Embryonic facial prominence (tissue), 1 donor: ENCODE measurements at regions not wholly inside any gene's neighbourhood (a gene's known extent, or its start where the extent isn't known, plus 50 kb on each side); places are given as distances from the start of the nearest gene placed in this dataset.
A peak's percentile ranks its signal among the peaks of the same experiment; 100 is the strongest.

Source experiments
- DNase-seq: peaks from one replicate; pipeline ENCODE4 v3.0.0-alpha.2; 2016; ENCODE audit errors: extremely low spot score

DNA sequence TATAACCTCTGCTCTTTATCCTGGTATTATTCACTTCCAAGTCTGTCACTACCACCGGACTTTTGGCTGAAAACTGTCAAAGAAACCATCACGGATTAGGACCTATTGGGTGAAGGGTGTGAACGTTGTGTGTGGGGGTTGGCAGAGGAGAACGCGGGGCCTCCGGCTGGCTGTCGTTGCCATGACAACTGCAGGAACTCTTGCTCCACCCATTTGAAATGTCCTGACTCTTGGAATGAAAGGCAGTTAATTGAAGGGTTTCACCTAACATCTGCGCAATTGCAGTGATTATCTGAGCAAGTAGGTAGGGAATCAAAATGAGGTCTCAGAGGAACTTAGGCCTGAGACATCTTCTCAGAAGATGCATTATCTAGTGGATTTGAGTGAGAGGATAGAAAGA is 60.9 kb upstream of the CLMP start:
- DNase-seq, result no peak

DNA sequence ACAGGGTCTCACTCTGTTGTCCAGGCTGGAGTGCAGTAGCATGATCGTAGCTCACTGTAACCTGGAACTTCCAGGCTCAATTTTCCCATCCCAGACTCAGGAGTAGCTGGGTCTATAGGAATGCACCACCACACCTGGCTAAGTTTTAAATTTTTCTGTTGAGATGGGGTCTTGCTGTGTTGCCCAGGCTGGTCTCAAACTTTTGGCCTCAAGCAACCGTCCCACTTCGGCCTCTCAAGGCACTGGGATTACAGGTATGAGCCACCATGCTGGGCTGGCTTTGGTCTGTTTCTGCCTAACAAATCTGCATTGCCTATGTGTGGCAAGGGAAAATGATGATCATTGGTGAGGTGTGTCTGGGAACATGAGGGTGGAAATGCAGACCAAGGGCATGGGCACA is 59.3 kb upstream of the CLMP start:
- DNase-seq, result no peak

DNA sequence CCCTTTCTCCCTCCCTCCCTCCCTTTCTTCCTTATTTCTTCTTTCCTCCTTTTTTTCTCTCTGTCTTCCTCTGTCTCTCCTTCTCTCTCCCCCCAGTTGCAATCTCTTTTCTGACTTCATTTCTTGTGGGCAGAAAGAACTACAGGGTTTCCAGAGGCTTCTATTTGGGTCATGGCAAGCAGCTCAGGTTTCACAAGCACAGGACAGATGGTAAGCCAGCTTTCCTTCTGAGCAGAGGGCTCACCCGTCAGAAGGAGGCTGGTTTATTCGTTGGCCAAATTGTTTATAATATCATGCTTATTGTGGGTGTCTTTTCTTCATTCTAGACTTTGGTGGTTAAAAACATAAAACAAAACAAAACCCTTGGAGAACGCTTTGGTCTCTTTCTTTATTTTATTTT is 58.9 kb upstream of the CLMP start:
- DNase-seq, result no peak

DNA sequence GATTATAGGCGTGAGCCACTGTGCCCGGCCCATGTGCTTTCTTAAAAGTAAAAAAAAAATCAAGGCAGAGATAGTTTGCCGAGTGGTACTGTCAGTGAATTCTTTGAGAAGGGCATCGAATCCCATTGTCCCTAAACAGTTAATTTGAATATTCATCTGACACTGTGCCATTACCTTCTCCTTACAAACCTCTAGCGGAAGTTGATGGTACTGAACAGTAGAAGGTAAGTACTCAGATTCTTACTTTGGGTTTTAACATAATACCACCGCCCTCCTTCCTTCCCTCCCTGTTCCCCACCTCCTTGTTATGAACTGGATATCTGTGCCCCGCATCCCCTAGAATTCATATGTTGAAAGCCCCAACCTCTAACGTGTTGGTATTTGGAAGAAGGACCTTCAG is 58.2 kb upstream of the CLMP start:
- no peak for DNase-seq

DNA sequence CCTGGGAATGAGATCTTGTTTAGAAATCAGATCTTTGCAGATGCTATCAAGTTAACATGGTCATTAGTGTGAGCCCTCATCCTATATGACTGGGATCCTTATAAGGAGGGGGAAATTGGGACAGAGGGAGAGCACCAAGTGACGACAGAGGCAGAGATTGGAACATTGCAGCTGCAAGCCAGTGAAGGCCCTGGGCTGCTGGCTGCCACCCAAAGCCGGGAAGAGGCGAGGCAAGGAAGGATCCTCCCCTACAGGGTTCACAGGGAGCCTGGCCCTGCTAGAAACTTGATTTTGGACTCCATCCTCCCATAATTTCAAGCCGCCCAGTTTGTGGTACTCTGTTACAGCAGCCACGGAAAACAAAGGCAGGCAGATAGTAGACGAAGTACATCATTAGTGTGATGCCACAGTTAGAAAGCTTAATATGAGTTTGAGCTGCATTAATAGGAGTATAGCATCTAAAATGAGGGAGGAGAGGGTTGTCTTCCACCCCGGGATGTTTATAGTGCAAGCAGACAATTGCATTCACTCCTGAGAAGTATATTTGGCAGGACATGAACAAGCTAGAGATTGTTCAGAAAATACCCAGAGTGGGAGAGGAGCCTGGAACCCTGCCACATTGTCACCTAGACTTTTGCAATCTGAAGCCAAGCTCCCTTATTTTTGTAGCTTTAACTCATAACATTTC is 56.8 kb upstream of the CLMP start:
- no peak for DNase-seq

DNA sequence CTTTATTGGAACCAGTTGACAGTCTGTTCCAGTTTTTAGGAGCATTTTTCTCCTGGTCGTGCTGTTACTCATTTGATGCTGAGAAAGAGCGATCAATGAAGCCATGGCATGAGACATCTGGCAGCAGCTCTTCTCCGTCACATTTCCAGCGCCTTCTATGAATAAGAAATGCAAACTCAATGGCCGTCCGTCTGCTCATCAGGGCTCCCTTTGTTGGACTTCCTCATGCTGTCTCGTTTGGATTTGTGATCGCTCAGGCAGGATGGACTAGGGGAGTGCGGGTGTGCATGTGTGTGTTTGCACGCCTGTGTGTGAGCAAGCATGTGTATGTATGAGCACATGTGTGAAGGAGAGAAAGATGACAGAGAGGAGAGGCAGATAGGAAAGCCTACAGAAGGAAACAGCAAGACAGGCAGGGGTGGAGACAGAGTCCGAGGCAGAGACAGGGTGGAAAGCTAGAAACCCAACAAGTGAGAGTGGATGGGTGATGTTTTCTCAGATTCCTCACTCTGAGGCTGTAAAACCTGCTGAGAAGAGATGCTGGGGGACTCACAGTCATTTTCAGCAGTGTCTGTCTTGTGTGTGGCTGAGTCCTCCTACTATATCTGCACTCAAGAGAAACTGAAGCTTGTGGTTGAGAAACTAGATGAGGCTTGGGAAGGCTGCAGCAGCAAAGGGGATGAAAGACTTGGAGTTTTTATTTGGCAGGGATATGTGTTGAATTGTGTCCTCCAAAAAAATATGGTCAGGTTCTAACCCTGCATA is 56.0 kb upstream of the CLMP start:
- DNase-seq, result no peak

DNA sequence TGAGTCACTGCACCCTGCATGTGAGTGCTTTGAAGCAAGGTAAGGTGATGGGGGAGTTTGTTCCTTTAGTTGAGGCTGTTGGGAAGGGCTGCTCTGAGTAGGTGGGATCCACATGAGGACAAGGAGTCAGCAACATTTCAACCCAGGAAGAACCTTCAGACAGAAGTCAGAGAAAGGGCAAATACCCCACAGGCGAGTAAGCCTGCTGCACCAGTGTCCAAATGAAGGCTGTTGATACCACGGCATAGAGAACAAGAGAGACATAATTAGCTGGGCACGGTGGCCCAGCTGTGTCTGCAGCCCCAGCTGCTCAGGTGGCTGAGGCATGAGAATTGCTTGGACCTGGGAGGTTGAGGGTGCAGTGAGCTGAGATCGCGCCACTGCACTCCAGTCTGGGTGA is 54.3 kb upstream of the CLMP start:
- DNase-seq, result no peak

DNA sequence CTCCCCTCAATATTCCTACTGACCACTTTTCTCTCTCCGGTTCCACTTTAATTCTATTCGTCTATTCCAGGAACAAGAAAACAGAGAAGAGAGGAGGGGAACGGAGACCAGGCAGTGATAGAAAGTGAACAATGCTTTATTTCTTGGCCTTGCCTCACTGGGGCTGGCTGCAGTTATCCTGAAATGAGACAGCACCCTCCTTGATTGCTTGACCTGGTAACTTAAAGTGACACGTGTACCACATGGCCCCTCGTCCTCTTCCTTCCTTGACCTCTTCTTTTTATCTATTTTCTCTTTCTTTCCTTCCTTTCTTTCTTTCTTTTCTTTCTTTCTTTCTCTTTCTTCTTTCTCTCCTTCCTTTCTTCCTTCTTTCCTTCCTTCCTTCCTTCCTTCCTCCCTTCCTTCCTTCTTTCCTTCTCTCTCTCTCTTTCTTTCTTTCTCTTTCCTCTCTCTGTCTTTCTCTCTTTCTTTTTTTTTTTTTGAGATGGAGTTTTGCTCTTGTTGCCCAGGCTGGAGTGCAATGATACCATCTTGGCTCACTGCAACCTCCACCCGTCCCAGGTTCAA is 52.8 kb upstream of the CLMP start:
- DNase-seq, result no peak

DNA sequence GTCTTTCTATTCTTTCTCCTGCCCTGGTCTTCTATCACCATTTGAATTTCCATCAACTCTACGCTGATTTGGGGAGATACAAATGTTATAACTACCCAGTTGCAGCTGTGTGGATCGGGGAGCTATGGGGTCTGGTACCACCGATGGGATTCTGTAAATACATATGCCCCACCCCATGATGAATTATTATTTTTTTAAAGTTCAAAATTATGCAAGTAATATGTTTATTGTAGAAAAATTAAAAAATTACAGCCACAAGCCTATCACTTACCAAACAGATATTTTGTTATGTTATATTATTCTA is 52.4 kb upstream of the CLMP start:
- DNase-seq, result no peak

DNA sequence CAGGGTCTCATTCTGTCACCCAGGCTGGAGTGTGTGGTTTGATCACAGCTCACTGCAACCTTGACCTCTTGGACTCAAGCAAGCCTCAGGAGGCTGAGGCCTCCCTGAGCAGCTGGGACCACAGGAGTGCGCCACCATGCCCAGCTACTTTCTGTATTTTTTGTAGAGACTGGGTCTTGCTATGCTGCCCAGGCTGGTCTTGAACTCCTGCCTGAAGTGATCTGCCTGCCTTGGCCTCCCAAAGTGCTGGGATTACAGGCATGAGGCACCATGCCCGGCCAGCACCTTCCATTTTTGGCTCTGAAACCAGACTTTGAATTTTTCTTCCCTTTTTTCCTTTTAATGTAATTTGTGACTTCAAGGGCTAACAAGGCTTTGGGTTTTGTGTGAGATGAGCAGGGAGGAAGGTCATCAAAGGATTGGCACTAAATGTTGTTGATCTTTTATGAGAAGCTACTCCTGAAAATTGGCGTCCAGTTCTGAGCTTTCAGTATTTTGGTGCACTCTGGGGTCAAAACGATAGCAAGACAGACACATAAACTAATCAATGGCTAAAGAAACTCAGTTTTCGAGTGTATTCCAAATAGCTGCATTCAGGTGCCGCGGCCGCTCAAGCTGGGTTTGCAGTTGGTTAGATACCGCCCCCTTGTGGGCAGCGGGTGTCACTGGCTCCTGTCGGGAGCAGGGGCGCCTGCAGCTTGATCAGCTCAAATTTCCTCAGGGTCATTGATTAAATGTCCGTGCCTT is 51.9 kb upstream of the CLMP start:
- DNase-seq, result peak; percentile 52

DNA sequence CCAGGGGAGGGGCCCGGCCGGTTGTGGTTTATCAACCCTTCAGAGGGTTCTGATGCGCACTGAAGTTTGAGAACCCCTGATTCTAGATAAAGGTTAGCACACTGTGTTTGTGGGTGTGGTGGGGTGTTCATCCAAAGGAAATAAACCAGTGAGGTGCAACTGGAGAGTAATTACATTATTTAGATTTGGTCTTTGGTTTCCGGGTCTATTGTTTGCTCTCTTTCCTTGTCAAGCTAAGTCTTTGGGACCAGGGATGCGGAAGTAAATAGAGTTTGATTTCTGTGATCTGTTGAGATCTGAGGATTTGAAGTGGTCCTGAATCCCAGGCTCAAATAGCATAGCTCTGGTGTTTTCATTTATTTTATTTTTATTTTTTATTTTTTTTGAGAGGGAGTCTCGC is 50.5 kb upstream of the CLMP start:
- DNase-seq, result no peak
